AG04449 (cell line): ENCODE measurements at regions not wholly inside any gene's neighbourhood (a gene's known extent, or its start where the extent isn't known, plus 50 kb on each side); places are given as distances from the start of the nearest gene placed in this dataset.

Experiments used
- CTCF ChIA-PET: fragments of 350-600 bp; formaldehyde crosslinking; extraction: SDS; loops from one replicate; lab custom pipeline; 2021; ENCODE audit warnings: antibody characterized with exemption; lab: Yijun Ruan, JAX
- POLR2A ChIA-PET: fragments of 400-600, 350-600 bp; formaldehyde crosslinking; extraction: SDS; loops from one replicate; lab custom pipeline; 2020; ENCODE audit warnings: antibody characterized with exemption, inconsistent platforms; lab: Yijun Ruan, JAX
- DNase-seq: peaks from one replicate; pipeline ENCODE4 v3.0.0-alpha.2; 2010; ENCODE audit warnings: low read depth, low spot score
- H3K4me3 ChIP-seq: 2 replicates; pipeline ENCODE4 v1.5.1; 2011; ENCODE audit warnings: low read depth, mild to moderate bottlenecking, control low read depth, low read length
- TF ChIP-seq, protein P1 (sequence below): IDR thresholded peaks from one replicate; pipeline ENCODE4 v1.5.1; 2011; ENCODE audit warnings: mild to moderate bottlenecking, moderate library complexity, low read length, control low read depth, inconsistent platforms; ENCODE audit not compliant: insufficient read depth; ENCODE audit errors: missing control alignments

DNA sequence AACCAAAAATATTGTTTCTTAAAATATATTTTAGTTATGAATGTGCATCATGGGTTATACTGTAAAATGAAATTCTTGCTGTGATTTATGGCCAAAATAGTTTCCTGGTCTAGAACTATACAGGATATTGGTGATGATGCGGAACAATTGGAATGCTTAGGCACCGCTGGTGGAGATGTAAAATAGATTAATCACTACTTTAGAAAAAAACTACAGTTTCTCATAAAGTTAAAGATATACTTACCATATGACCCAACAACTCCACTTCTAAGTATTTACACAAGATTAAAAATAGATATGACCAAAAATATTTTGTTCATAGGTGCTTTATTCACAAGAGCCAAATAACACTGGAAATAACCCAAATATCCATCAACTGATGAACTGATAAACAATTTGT, 126.7 kb downstream of the TUSC7 start:
- H3K4me3 ChIP-seq = no peak overlapping the region
- TF ChIP-seq, protein P1, sequence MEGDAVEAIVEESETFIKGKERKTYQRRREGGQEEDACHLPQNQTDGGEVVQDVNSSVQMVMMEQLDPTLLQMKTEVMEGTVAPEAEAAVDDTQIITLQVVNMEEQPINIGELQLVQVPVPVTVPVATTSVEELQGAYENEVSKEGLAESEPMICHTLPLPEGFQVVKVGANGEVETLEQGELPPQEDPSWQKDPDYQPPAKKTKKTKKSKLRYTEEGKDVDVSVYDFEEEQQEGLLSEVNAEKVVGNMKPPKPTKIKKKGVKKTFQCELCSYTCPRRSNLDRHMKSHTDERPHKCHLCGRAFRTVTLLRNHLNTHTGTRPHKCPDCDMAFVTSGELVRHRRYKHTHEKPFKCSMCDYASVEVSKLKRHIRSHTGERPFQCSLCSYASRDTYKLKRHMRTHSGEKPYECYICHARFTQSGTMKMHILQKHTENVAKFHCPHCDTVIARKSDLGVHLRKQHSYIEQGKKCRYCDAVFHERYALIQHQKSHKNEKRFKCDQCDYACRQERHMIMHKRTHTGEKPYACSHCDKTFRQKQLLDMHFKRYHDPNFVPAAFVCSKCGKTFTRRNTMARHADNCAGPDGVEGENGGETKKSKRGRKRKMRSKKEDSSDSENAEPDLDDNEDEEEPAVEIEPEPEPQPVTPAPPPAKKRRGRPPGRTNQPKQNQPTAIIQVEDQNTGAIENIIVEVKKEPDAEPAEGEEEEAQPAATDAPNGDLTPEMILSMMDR = no peak
- no peak for DNase-seq
- ChIA-PET POLR2A (no interaction called here), CTCF (no interaction called here)

DNA sequence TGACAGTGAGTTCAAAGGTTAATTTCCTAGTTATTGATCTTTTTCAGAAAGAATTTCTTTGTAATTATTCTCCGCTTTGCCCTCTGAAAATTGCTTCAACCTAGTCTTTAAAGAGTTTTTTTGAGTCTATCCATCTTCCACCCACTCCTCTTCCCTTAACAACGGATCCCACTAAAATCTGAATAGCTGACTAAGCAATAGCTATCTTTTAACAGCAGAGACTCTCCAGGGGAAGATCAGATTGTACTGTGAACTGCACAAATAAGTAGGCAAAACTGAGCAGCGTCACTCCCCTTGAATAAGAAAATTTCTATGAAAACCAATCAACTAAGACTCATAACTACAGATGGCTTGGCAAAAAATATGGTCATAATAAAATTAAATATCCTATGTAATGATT, 127.9 kb downstream of the TUSC7 start:
- TF ChIP-seq, protein P1 = no peak
- POLR2A ChIA-PET = no interaction called here
- CTCF ChIA-PET = no interaction called here
- DNase-seq = no peak
- no peak overlapping the region for H3K4me3 ChIP-seq

DNA sequence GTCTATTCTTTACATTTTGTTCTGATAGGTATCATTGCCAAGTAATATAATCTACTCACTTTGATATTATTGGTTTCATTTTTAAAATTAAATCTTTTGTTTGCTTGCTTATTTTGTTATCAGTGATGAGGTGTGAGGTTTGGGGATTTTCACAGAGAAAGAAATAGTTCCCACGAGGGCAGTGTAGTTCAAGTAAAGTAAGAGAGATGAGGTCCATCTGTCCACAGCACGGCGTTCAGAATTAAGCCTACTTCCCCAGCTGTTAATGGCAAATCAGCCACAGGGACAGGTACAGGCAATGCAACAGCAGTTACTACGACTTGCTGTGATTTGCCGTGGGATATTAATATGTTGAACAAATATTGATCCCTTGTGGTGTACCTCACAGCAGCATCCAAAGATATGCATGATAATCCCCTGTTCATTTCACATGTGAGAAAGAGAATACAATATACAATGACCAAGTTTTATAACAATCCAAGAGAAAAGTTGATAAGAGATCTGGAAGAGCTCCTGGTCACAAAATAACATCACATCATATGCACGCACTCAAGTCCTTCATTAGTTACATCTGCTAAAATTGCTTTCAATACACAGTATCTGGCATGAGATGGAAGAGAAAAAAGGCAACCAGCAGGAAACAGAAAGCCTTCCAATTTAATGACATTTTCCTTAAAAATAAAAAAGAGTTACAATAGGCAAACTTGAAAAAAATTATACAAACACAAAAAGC, 131.6 kb downstream of the TUSC7 start:
- no peak overlapping the region for H3K4me3 ChIP-seq
- ChIA-PET POLR2A (no interaction called here), CTCF (no interaction called here)
- TF ChIP-seq, protein P1 = no peak
- DNase-seq = no peak

DNA sequence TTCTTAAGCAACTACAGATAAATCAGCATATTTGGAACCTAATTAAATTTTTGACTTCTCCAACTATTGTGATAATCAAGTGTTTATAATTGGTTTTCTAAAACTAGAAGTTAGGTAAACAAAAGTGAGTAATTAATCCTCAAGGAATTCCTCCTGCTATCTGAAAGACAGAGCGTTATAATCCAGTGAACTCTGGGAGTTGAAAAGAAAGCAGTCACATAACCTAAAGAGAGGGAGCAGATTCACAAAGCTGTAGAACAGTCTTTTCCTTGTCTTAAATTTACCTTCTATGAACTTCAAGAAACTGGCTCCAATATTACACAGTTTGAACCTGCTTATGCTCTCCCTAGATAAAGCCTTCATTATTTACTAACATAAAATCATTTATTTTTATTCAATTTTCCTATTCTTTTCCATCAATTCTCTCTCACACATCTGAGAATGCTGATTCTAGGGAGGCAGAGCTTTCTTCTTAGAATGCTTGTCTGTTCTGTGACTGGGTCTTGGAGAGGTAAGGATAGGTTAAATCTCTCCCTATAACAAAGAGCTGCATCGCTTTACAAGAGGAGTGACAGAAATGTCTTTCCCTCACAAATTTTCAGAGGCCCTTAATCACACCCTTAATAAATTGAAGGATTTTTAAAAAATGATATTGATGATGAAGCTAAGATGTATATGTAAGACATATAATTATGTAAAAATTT, 132.8 kb downstream of the TUSC7 start:
- no peak overlapping the region for H3K4me3 ChIP-seq
- CTCF ChIA-PET = no interaction called here
- TF ChIP-seq, protein P1 = no peak
- POLR2A ChIA-PET = no interaction called here
- no peak for DNase-seq

DNA sequence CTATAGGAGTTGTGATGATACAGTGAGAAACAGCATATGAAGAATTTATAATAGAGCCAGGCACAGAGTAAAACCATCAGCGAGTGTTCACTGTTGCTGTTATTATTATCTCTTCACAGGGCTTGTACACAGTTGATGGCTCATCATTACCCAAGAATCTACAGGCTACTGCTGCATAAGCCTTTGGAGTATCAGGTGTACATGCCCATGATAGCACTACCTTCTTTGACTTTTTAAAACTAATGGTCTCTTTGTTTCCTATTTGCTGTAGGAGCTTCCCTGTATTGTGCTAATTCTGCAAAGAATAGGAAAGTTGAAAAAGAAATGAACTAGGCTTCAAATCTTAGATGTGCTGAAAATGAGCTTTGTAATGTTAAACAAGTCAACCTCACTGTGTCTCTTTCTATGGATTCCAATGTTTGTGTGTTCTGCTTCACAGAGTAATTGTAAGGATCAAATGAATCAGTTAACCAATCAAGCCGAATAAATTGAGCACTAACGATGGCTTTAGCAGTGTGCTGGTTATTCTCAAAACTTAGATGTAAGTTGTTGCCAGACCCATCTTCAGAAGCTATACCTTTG, 138.8 kb downstream of the TUSC7 start:
- TF ChIP-seq, protein P1 = no peak
- H3K4me3 ChIP-seq = no peak overlapping the region
- DNase-seq = no peak
- CTCF ChIA-PET = no interaction called here
- POLR2A ChIA-PET = no interaction called here

DNA sequence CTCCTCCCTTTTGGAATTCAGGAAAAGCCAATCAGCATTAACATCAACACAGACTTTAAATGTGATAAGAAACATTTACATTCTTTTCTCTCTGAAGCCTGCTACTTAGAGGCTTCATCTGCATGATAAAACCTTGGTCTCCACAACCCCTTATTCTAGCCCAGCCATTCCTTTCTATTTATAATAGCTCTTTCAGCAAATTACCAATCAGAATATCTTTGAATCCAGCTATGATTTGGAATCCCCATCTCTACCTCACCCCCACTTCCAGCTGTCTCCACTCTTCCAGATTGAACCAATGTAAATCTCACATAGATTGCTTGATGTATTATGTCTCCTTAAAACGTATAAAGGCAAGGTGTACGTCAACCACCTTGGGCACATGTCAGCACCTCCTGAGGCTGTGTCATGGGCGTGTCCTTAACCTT, 139.7 kb downstream of the TUSC7 start:
- ChIA-PET POLR2A (no interaction called here), CTCF (no interaction called here)
- H3K4me3 ChIP-seq = no peak overlapping the region
- DNase-seq = no peak
- TF ChIP-seq, protein P1 = no peak
